ENCODE measurements at regions not wholly inside any gene's neighbourhood (a gene's known extent, or its start where the extent isn't known, plus 50 kb on each side); places are given as distances from the start of the nearest gene placed in this dataset.

- TF ChIP-seq TAF1 (CRISPR knock-in tag; IDR thresholded peaks at IDR 0.05) (no peak), MXD3 (CRISPR knock-in tag; IDR thresholded peaks at IDR 0.05) (no peak), ZNF121 (CRISPR knock-in tag; IDR thresholded peaks at IDR 0.05) (no peak)
Measured at GRCh38 chr4:18082236-18082635, 60.7 kb upstream of the LCORL start.

Measured in HepG2 (cell line).